ENCODE measurements at regions not wholly inside any gene's neighbourhood (a gene's known extent, or its start where the extent isn't known, plus 50 kb on each side); places are given as distances from the start of the nearest gene placed in this dataset.

GRCh38 chr22:49024775-49025440 lies 802.8 kb downstream of the BRD1 start:
- WGBS, 2 donors, result 57 to 78% methylated on average over 5 to 7 of the region's 17 CpGs
- no peak overlapping the region for H3K4me3 ChIP-seq
- H3K36me3 ChIP-seq, result no peaks in the 10 kb centered on the region
- H3K27me3 ChIP-seq, result peaks cover 0 to 33% (median 0%) of the 10 kb centered on the region in 4 donors
- no peak for DNase-seq
- H3K4me1 ChIP-seq, result no peaks in the 10 kb centered on the region
- no peaks in the 10 kb centered on the region for H3K9me3 ChIP-seq
- intact Hi-C loops (cut with DNase I), result no loop called here
- no peak for TF ChIP-seq CTCF (IDR thresholded peaks at IDR 0.05)
- TF ChIP-seq POLR2A (IDR thresholded peaks at IDR 0.05), result no peak
- H3K27ac ChIP-seq, result no peak overlapping the region

GRCh38 chr22:49023879-49024774 lies 803.5 kb downstream of the BRD1 start:
- DNase-seq, result no peak
- TF ChIP-seq POLR2A (IDR thresholded peaks at IDR 0.05), result no peak
- no peak for TF ChIP-seq CTCF (IDR thresholded peaks at IDR 0.05)
- intact Hi-C loops (cut with DNase I), result no loop called here
- 73 to 81% methylated on average over 19 to 20 of the region's 38 CpGs for whole genome bisulfite sequencing, 2 donors
- Histone ChIP-seq H3K36me3 (no peaks in the 10 kb centered on the region), H3K4me3 (no peak overlapping the region), H3K27ac (no peak overlapping the region), H3K4me1 (no peaks in the 10 kb centered on the region), H3K27me3 (peaks cover 0 to 33% (median 0%) of the 10 kb centered on the region in 4 donors), H3K9me3 (no peaks in the 10 kb centered on the region)

- no peaks in the 10 kb centered on the region for H3K36me3 ChIP-seq
- DNase-seq, result no peak
- H3K4me1 ChIP-seq, result no peaks in the 10 kb centered on the region
- no peak overlapping the region for H3K4me3 ChIP-seq
- TF ChIP-seq CTCF (IDR thresholded peaks at IDR 0.05) (no peak), POLR2A (IDR thresholded peaks at IDR 0.05) (no peak)
- intact Hi-C loops (cut with DNase I), result no loop called here
- peaks cover 0 to 33% (median 0%) of the 10 kb centered on the region in 4 donors for H3K27me3 ChIP-seq
- no peak overlapping the region for H3K27ac ChIP-seq
- WGBS, 2 donors, result 75 to 81% methylated on average over 11 to 13 of the region's 22 CpGs
- H3K9me3 ChIP-seq, result no peaks in the 10 kb centered on the region
Observed at GRCh38 chr22:49023161-49023878, 804.4 kb downstream of the BRD1 start.

GRCh38 chr22:49022816-49023160 lies 804.9 kb downstream of the BRD1 start:
- Histone ChIP-seq H3K9me3 (no peaks in the 10 kb centered on the region), H3K27me3 (peaks cover 0 to 33% (median 0%) of the 10 kb centered on the region in 4 donors), H3K4me3 (no peak overlapping the region), H3K27ac (no peak overlapping the region), H3K36me3 (no peaks in the 10 kb centered on the region), H3K4me1 (no peaks in the 10 kb centered on the region)
- WGBS, 2 donors, result 79% methylated on average over 2 of the region's 4 CpGs; no CpG with 5 or more reads in 1 of the 2 donors
- DNase-seq, result no peak
- TF ChIP-seq CTCF (IDR thresholded peaks at IDR 0.05) (no peak), POLR2A (IDR thresholded peaks at IDR 0.05) (no peak)
- intact Hi-C loops (cut with DNase I), result no loop called here

Measured in esophagus squamous epithelium (tissue), 5 donors.